SK-N-SH (cell line): ENCODE measurements at regions not wholly inside any gene's neighbourhood (a gene's known extent, or its start where the extent isn't known, plus 50 kb on each side); places are given as distances from the start of the nearest gene placed in this dataset.

Source experiments
- CTCF ChIA-PET: fragments of 300-600, 350-600 bp; formaldehyde crosslinking; extraction: SDS; loops from one replicate; lab custom pipeline; 2021; lab: Yijun Ruan, JAX
- POLR2A ChIA-PET: fragments of 350-600 bp; sonication (Branson Sonifier 250); formaldehyde crosslinking; extraction: SDS; loops from one replicate; lab custom pipeline; 2020; ENCODE audit warnings: antibody characterized with exemption, inconsistent platforms; lab: Yijun Ruan, JAX
- DNase-seq: peaks from one replicate; pipeline ENCODE4 v3.0.0; 2012
- H2AFZ ChIP-seq: fragments of 200-600 bp; sonication (generic); 2 replicates; pipeline ENCODE4 v1.8.1; 2016; ENCODE audit warnings: antibody characterized with exemption, mild to moderate bottlenecking, low read depth
- H3F3A ChIP-seq: fragments of 200-600 bp; sonication (generic); replicated peaks from 2 replicates; pipeline ENCODE3; 2016; ENCODE audit warnings: antibody characterized with exemption, mild to moderate bottlenecking; ENCODE audit not compliant: insufficient read depth
- H3K27ac ChIP-seq, 2 experiments: fragments of 200-500 bp in 1 of 2; fragments of 200-600 bp in 1 of 2; sonication (Bioruptor generic) in 1 of 2; sonication (generic), shearing (Covaris generic) in 1 of 2; 2 replicates each; pipeline versions ENCODE4 v1.5.1 to v1.6.1; 2014 to 2016; ENCODE audit warnings: low read depth in 2 of 2, inconsistent platforms in 1 of 2, low read length in 1 of 2, mild to moderate bottlenecking in 1 of 2, mixed read lengths in 1 of 2
- H3K27me3 ChIP-seq: fragments of 200-600 bp; sonication (generic), shearing (Covaris generic); 2 replicates; pipeline ENCODE4 v1.6.1; 2016; ENCODE audit warnings: mixed run types; ENCODE audit not compliant: insufficient read depth
- H3K36me3 ChIP-seq, 2 experiments: fragments of 200-500 bp in 1 of 2; fragments of 200-600 bp in 1 of 2; sonication (Bioruptor generic) in 1 of 2; sonication (generic) in 1 of 2; replicated peaks in 1 of 2; 2 replicates each; pipeline versions ENCODE3 to v1.5.1; 2014 to 2016; ENCODE audit warnings: low read length in 1 of 2, mild to moderate bottlenecking in 1 of 2; ENCODE audit not compliant: insufficient read depth in 2 of 2, control insufficient read depth in 1 of 2
- H3K4me1 ChIP-seq, 2 experiments: fragments of 200-500 bp in 1 of 2; fragments of 200-600 bp in 1 of 2; sonication (Bioruptor generic) in 1 of 2; sonication (generic), shearing (Covaris generic) in 1 of 2; 2 replicates each; pipeline versions ENCODE4 v1.5.1 to v1.6.1; 2014 to 2016; ENCODE audit warnings: low read depth in 1 of 2, low read length in 1 of 2, mixed run types in 1 of 2; ENCODE audit not compliant: insufficient read depth in 2 of 2, control insufficient read depth in 1 of 2
- H3K4me2 ChIP-seq: fragments of 200-600 bp; sonication (generic), shearing (Covaris generic); 2 replicates; pipeline ENCODE4 v1.6.1; 2017; ENCODE audit warnings: mixed run types
- H3K4me3 ChIP-seq, 2 experiments: fragments of 200-500 bp in 1 of 2; fragments of 200-600 bp in 1 of 2; sonication (Bioruptor generic) in 1 of 2; sonication (generic), shearing (Covaris generic) in 1 of 2; 2 replicates each; pipeline versions ENCODE4 v1.5.1 to v1.8.1; 2014 to 2016; ENCODE audit warnings: low read depth in 2 of 2, inconsistent platforms in 1 of 2, low read length in 1 of 2, mild to moderate bottlenecking in 1 of 2, mixed read lengths in 1 of 2, moderate library complexity in 1 of 2
- H3K79me2 ChIP-seq: fragments of 200-600 bp; sonication (generic); 2 replicates; pipeline ENCODE4 v1.8.1; 2017; ENCODE audit warnings: mild to moderate bottlenecking; ENCODE audit not compliant: insufficient read depth
- H3K9ac ChIP-seq: fragments of 200-600 bp; sonication (generic); 2 replicates; pipeline ENCODE4 v1.6.1; 2017; ENCODE audit warnings: mixed run types
- H3K9me2 ChIP-seq: fragments of 200-600 bp; sonication (generic); 2 replicates; pipeline ENCODE4 v1.6.1; 2017; ENCODE audit warnings: mixed run types
- H3K9me3 ChIP-seq: fragments of 200-600 bp; sonication (generic); 2 replicates; pipeline ENCODE4 v1.6.1; 2017; ENCODE audit warnings: mixed run types, mild to moderate bottlenecking, moderate library complexity
- H4K20me1 ChIP-seq: fragments of 200-600 bp; sonication (generic); 2 replicates; pipeline ENCODE4 v1.6.1; 2017; ENCODE audit warnings: mild to moderate bottlenecking, mixed run types; ENCODE audit not compliant: insufficient read depth
- CHD2 ChIP-seq: fragments of 150-350 bp; IDR thresholded peaks from 2 replicates; pipeline ENCODE4 v1.6.1; 2018; ENCODE audit warnings: low read length; ENCODE audit not compliant: partially characterized antibody
- FOSL2 ChIP-seq: IDR thresholded peaks from 2 replicates; pipeline ENCODE4 v1.4.0; 2012; ENCODE audit warnings: low read depth, mild to moderate bottlenecking, moderate library complexity, borderline replicate concordance
- FOXJ3 ChIP-seq: sonication (generic); formaldehyde crosslinking; IDR thresholded peaks from 2 replicates; pipeline ENCODE4 v1.5.1; 2020; ENCODE audit warnings: mild to moderate bottlenecking, missing genetic modification reagents
- GABPA ChIP-seq: IDR thresholded peaks from 2 replicates; pipeline ENCODE4 v1.4.0; 2012; ENCODE audit warnings: low read depth, mild to moderate bottlenecking
- GATA2 ChIP-seq: sonication (generic); formaldehyde crosslinking; IDR thresholded peaks from 2 replicates; pipeline ENCODE4 v1.5.0; 2020; ENCODE audit warnings: mild to moderate bottlenecking, missing genetic modification reagents
- JUND ChIP-seq: IDR thresholded peaks from 2 replicates; pipeline ENCODE4 v1.4.0; 2012
- MEF2A ChIP-seq: IDR thresholded peaks from 2 replicates; pipeline ENCODE4 v1.4.0; 2012; ENCODE audit warnings: low read depth, borderline replicate concordance
- MXI1 ChIP-seq: IDR thresholded peaks from 2 replicates; pipeline ENCODE4 v1.6.1; 2012; ENCODE audit warnings: mild to moderate bottlenecking, low read depth, low read length, improper control_type of control experiment
- NFIC ChIP-seq: IDR thresholded peaks from 2 replicates; pipeline ENCODE4 v1.4.0; 2012; ENCODE audit warnings: borderline replicate concordance
- RFX5 ChIP-seq: IDR thresholded peaks from 2 replicates; pipeline ENCODE4 v1.6.1; 2012; ENCODE audit warnings: mild to moderate bottlenecking, improper control_type of control experiment, low read length
- RXRA ChIP-seq: IDR thresholded peaks from 2 replicates; pipeline ENCODE4 v1.4.0; 2012; ENCODE audit warnings: low read depth, mild to moderate bottlenecking, borderline replicate concordance
- SIN3A ChIP-seq: IDR thresholded peaks from 2 replicates; pipeline ENCODE4 v1.6.1; 2012; ENCODE audit warnings: low read depth, mild to moderate bottlenecking, low read length, moderate library complexity, borderline replicate concordance
- SMC3 ChIP-seq: IDR thresholded peaks from 2 replicates; pipeline ENCODE4 v1.6.1; 2012; ENCODE audit warnings: low read depth, low read length, improper control_type of control experiment
- TAF1 ChIP-seq: IDR thresholded peaks from 2 replicates; pipeline ENCODE4 v1.6.1; 2012; ENCODE audit warnings: low read depth, mild to moderate bottlenecking, low read length, moderate library complexity, borderline replicate concordance
- TCF12 ChIP-seq: IDR thresholded peaks from 2 replicates; pipeline ENCODE4 v1.4.0; 2012
- YY1 ChIP-seq: IDR thresholded peaks from 2 replicates; pipeline ENCODE4 v1.4.0; 2012; ENCODE audit warnings: low read depth, mild to moderate bottlenecking
- WGBS: methylation state at CpG from one replicate; pipeline ENCODE4 v1.1.6; 2017; ENCODE audit warnings: low lambda C conversion rate; 5-methylcytosine and 5-hydroxymethylcytosine counted together
- TF ChIP-seq, protein P1 (sequence below): IDR thresholded peaks from 2 replicates; pipeline ENCODE4 v1.4.0; 2012; ENCODE audit warnings: low read depth, borderline replicate concordance
- TF ChIP-seq, protein P2 (sequence below): fragments of 150-350 bp; IDR thresholded peaks from 2 replicates; pipeline ENCODE4 v1.6.1; 2016; ENCODE audit warnings: mild to moderate bottlenecking, low read depth, low read length
- TF ChIP-seq, protein P3 (sequence below): fragments of 200-600 bp; sonication (generic); IDR thresholded peaks from 2 replicates; pipeline ENCODE4 v1.6.1; 2017; ENCODE audit warnings: antibody characterized with exemption, mild to moderate bottlenecking, moderate library complexity

DNA sequence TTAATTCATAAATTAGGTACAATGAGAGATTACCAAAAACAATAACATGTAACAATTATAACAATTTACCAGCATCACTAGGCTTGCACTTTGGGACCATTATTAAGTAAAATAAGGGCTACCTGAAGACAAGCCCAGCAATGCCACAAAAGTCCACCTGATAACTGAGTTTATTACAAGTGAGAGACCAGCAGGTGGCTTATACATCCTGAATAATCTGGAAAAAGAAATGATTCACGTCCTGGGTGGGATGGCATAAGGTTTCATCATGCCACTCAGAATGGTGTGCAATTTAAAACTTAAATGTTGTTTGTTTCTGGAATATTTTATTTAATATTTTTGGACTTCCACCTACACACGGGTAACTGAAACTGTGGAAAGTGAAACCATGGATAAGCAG lies 1287.1 kb upstream of the GBE1 start:
- Histone ChIP-seq H3K79me2 (no peaks in the 10 kb centered on the region), H3K4me1 (no peaks in the 10 kb centered on the region), H3K4me3 (no peak overlapping the region), H3K9me2 (no peaks in the 10 kb centered on the region), H3K27me3 (no peaks in the 10 kb centered on the region), H3K9ac (no peak overlapping the region), H3K9me3 (no peaks in the 10 kb centered on the region)
- POLR2A ChIA-PET: no interaction called here
- CTCF ChIA-PET: no interaction called here
- TF ChIP-seq NFIC (no peak), TCF12 (no peak), MXI1 (no peak), MEF2A (no peak), SIN3A (no peak), SMC3 (no peak), RXRA (no peak), JUND (no peak), FOXJ3 (CRISPR knock-in tag) (no peak), RFX5 (no peak), GATA2 (CRISPR knock-in tag) (no peak), CHD2 (no peak), TAF1 (no peak), GABPA (no peak), YY1 (no peak), FOSL2 (no peak)
- TF ChIP-seq, protein P1, sequence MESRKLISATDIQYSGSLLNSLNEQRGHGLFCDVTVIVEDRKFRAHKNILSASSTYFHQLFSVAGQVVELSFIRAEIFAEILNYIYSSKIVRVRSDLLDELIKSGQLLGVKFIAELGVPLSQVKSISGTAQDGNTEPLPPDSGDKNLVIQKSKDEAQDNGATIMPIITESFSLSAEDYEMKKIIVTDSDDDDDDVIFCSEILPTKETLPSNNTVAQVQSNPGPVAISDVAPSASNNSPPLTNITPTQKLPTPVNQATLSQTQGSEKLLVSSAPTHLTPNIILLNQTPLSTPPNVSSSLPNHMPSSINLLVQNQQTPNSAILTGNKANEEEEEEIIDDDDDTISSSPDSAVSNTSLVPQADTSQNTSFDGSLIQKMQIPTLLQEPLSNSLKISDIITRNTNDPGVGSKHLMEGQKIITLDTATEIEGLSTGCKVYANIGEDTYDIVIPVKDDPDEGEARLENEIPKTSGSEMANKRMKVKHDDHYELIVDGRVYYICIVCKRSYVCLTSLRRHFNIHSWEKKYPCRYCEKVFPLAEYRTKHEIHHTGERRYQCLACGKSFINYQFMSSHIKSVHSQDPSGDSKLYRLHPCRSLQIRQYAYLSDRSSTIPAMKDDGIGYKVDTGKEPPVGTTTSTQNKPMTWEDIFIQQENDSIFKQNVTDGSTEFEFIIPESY: no peak
- TF ChIP-seq, protein P2, sequence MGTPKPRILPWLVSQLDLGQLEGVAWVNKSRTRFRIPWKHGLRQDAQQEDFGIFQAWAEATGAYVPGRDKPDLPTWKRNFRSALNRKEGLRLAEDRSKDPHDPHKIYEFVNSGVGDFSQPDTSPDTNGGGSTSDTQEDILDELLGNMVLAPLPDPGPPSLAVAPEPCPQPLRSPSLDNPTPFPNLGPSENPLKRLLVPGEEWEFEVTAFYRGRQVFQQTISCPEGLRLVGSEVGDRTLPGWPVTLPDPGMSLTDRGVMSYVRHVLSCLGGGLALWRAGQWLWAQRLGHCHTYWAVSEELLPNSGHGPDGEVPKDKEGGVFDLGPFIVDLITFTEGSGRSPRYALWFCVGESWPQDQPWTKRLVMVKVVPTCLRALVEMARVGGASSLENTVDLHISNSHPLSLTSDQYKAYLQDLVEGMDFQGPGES: no peak
- TF ChIP-seq, protein P3, sequence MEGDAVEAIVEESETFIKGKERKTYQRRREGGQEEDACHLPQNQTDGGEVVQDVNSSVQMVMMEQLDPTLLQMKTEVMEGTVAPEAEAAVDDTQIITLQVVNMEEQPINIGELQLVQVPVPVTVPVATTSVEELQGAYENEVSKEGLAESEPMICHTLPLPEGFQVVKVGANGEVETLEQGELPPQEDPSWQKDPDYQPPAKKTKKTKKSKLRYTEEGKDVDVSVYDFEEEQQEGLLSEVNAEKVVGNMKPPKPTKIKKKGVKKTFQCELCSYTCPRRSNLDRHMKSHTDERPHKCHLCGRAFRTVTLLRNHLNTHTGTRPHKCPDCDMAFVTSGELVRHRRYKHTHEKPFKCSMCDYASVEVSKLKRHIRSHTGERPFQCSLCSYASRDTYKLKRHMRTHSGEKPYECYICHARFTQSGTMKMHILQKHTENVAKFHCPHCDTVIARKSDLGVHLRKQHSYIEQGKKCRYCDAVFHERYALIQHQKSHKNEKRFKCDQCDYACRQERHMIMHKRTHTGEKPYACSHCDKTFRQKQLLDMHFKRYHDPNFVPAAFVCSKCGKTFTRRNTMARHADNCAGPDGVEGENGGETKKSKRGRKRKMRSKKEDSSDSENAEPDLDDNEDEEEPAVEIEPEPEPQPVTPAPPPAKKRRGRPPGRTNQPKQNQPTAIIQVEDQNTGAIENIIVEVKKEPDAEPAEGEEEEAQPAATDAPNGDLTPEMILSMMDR: no peak
- TF ChIP-seq, all 33 proteins: peak for 0
- no peak overlapping the region for H3K27ac ChIP-seq
- H3F3A ChIP-seq: no peaks in the 10 kb centered on the region
- no peak overlapping the region for H2AFZ ChIP-seq
- no peaks in the 10 kb centered on the region for H3K36me3 ChIP-seq
- no peak overlapping the region for H3K4me2 ChIP-seq
- no peak for DNase-seq
- no peaks in the 10 kb centered on the region for H4K20me1 ChIP-seq
- WGBS: 0% methylated on average over 2 of the region's 2 CpGs
